Natural killer cell treated with Interleukin-12 subunit alpha and Interleukin-12 subunit beta and Interleukin-15 and Interleukin-18, amount 100 ng/mL, for 72 hours (primary cell): ENCODE measurements at regions not wholly inside any gene's neighbourhood (a gene's known extent, or its start where the extent isn't known, plus 50 kb on each side); places are given as distances from the start of the nearest gene placed in this dataset.

Source experiments
- ATAC-seq, 2 donors: fragments of 150-1000 bp; cut with Tn5 transposase in 1 of 2; sonication (Bioruptor Pico), chemical (Tn5 transposase) in 1 of 2; 2 replicates each; pipeline ENCODE4 v1.10.0; 2021
- DNase-seq: peaks from one replicate; pipeline ENCODE4 v3.0.0; 2022; ENCODE audit warnings: low spot score
- H3K27ac Mint-ChIP-seq, 2 donors: 1 replicate in 1 of 2; 2 replicates in 1 of 2; pipeline ENCODE4 v1.8.0; 2022; ENCODE audit warnings: mixed read lengths in 2 of 2, mild to moderate bottlenecking in 1 of 2, moderate library complexity in 1 of 2
- H3K27me3 Mint-ChIP-seq, 2 donors: 1 replicate in 1 of 2; 2 replicates in 1 of 2; pipeline ENCODE4 v1.8.0; 2022; ENCODE audit warnings: mixed read lengths in 2 of 2
- H3K36me3 Mint-ChIP-seq: one replicate; pipeline ENCODE4 v1.8.0; 2022; ENCODE audit warnings: mixed read lengths
- H3K4me1 Mint-ChIP-seq, 2 donors: 1 replicate in 1 of 2; 2 replicates in 1 of 2; pipeline ENCODE4 v1.8.0; 2022; ENCODE audit warnings: low read depth in 2 of 2, mixed read lengths in 2 of 2, mild to moderate bottlenecking in 1 of 2
- H3K4me3 Mint-ChIP-seq: one replicate; pipeline ENCODE4 v1.8.0; 2022; ENCODE audit warnings: mixed read lengths
- H3K9me3 Mint-ChIP-seq: 2 replicates; pipeline ENCODE4 v1.8.0; 2022; ENCODE audit warnings: mixed read lengths

DNA sequence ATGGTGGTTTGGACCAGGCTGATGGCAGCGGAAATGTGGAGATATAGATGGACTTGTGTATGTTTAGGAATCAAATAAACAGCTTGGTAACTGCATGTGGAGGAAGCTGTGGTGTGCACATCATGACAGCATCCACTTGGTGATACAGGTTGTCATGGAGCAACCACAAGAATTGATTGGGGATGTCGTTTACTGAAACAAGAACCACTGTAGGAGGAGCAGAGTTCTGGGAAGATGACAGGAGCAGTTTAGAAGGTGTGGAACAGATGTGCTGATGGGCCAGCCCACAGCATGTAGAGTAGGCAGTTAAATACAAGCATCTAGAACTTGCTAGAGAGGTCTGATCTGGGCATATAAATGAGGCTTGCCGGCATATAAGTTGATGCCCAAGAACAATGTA, 152.4 kb upstream of the SERPINE2 start:
- no peak for DNase-seq
- Mint-ChIP-seq H3K9me3 (peaks cover 6% of the 10 kb centered on the region), H3K27ac (no peak overlapping the region), H3K4me3 (no peak overlapping the region), H3K27me3 (peaks cover 11 to 15% of the 10 kb centered on the region in 2 donors), H3K4me1 (no peaks in the 10 kb centered on the region), H3K36me3 (no peaks in the 10 kb centered on the region)
- ATAC-seq, result no peak

GRCh38 chr2:224190936-224191270, 151.8 kb upstream of the SERPINE2 start:
- Mint-ChIP-seq H3K4me1 (no peaks in the 10 kb centered on the region), H3K9me3 (peaks cover 6% of the 10 kb centered on the region), H3K36me3 (no peaks in the 10 kb centered on the region), H3K27ac (no peak overlapping the region), H3K4me3 (no peak overlapping the region), H3K27me3 (peaks cover 11 to 15% of the 10 kb centered on the region in 2 donors)
- no peak for DNase-seq
- ATAC-seq, result no peak

GRCh38 chr2:224190234-224190935, 151.3 kb upstream of the SERPINE2 start:
- DNase-seq, result no peak
- peaks cover 6% of the 10 kb centered on the region for H3K9me3 Mint-ChIP-seq
- no peaks in the 10 kb centered on the region for H3K36me3 Mint-ChIP-seq
- H3K4me1 Mint-ChIP-seq, result no peaks in the 10 kb centered on the region
- no peak for ATAC-seq
- no peak overlapping the region for H3K27ac Mint-ChIP-seq
- H3K4me3 Mint-ChIP-seq, result no peak overlapping the region
- H3K27me3 Mint-ChIP-seq, result peaks cover 10 to 15% of the 10 kb centered on the region in 2 donors

- no peaks in the 10 kb centered on the region for H3K4me1 Mint-ChIP-seq
- H3K27ac Mint-ChIP-seq, result no peak overlapping the region
- DNase-seq, result no peak
- H3K27me3 Mint-ChIP-seq, result peaks cover 5 to 14% of the 10 kb centered on the region in 2 donors
- H3K9me3 Mint-ChIP-seq, result no peaks in the 10 kb centered on the region
- no peak overlapping the region for H3K4me3 Mint-ChIP-seq
- no peak for ATAC-seq
- H3K36me3 Mint-ChIP-seq, result no peaks in the 10 kb centered on the region
Measured at GRCh38 chr2:224187220-224187619, 148.1 kb upstream of the SERPINE2 start.

DNA sequence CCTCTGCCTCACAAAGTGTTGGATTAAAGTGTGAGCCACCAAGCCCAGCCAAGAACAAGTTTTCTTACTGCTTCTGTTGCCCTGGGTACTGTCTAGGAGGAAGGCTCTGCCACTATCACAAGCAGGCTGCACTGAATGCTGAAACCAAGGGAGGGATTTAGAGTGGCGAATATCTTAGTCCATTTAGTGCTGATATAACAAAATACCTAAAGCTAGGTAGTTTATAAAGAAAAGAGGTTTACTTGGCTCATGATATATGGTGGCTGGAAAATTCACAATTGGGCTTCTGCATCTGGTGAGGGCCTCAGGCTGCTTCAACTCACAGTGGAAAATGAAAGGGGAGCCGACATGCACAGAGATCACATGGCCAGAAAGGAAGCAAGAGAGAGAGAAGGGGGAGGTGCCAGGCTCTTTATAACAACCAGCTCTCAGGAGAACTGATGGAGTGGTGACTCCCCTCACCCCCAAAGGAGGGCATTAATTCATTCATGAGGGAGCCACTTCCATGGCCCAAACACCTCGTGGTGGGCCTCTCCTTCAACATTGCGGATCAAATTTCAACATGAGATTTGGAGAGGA, 146.0 kb upstream of the SERPINE2 start:
- Mint-ChIP-seq H3K9me3 (no peaks in the 10 kb centered on the region), H3K27me3 (peaks cover 13 to 20% of the 10 kb centered on the region in 2 donors), H3K27ac (no peak overlapping the region), H3K4me3 (no peak overlapping the region), H3K4me1 (no peaks in the 10 kb centered on the region), H3K36me3 (no peaks in the 10 kb centered on the region)
- ATAC-seq (no peak), DNase-seq (no peak)

- no peak for DNase-seq
- Mint-ChIP-seq H3K27me3 (peaks cover 7 to 21% of the 10 kb centered on the region in 2 donors), H3K4me3 (no peak overlapping the region), H3K36me3 (no peaks in the 10 kb centered on the region), H3K9me3 (no peaks in the 10 kb centered on the region), H3K4me1 (no peaks in the 10 kb centered on the region), H3K27ac (no peak overlapping the region)
- no peak for ATAC-seq
Measured at GRCh38 chr2:224183086-224183485, 144.0 kb upstream of the SERPINE2 start.

- Mint-ChIP-seq H3K27ac (no peak overlapping the region), H3K4me1 (no peaks in the 10 kb centered on the region), H3K36me3 (no peaks in the 10 kb centered on the region), H3K4me3 (no peak overlapping the region), H3K9me3 (no peaks in the 10 kb centered on the region), H3K27me3 (peaks cover 7 to 21% of the 10 kb centered on the region in 2 donors)
- DNase-seq (no peak), ATAC-seq (no peak)
Measured at GRCh38 chr2:224182498-224182897, 143.4 kb upstream of the SERPINE2 start.

GRCh38 chr2:224181534-224182155, 142.6 kb upstream of the SERPINE2 start:
- peaks cover 7 to 26% of the 10 kb centered on the region in 2 donors for H3K27me3 Mint-ChIP-seq
- H3K9me3 Mint-ChIP-seq, result no peaks in the 10 kb centered on the region
- no peaks in the 10 kb centered on the region for H3K4me1 Mint-ChIP-seq
- ATAC-seq (no peak), DNase-seq (no peak)
- no peak overlapping the region for H3K4me3 Mint-ChIP-seq
- no peak overlapping the region for H3K27ac Mint-ChIP-seq
- no peaks in the 10 kb centered on the region for H3K36me3 Mint-ChIP-seq

DNA sequence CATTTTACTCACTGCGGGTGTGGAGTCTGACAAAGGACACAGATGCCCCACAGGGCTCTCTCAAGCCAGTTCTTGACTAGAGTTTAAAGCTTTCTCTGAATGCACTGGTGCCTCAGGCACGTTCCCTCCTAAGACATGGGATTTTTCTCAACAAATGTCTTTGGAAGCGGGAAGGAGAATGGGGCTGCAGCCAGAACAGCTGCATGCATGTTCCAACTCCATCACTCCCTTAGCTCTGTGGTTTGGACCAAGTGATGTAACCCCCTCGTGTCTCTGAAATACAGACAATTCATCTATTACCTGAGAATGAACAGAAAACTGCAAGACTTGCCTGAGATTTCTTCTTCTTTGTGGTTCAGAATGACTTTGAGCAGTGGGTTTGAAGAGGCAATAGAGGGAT, 141.7 kb upstream of the SERPINE2 start:
- Mint-ChIP-seq H3K27me3 (peaks cover 7 to 26% of the 10 kb centered on the region in 2 donors), H3K4me1 (no peaks in the 10 kb centered on the region), H3K36me3 (no peaks in the 10 kb centered on the region), H3K9me3 (no peaks in the 10 kb centered on the region), H3K4me3 (no peak overlapping the region), H3K27ac (no peak overlapping the region)
- ATAC-seq, result peak in 1 of 2 donors; percentile 14
- no peak for DNase-seq

DNA sequence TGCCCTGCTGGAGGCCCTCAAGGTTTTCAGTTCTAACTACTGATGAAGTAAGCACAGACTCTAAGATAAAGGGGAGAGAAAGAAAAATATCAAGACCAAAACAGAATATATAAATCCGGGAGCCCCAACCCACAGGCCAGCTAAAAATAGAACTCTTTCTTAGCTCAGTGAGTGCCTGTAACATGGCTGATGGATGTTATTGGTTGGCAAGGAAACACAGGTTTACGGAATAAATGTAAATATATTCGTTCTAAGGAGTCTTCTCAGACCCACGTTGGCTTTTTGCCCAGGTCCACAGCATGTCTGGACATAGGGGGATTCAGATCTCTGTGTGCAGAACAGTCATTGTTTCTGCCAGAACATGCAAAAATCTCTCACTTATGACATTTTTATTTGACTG, 139.0 kb upstream of the SERPINE2 start:
- Mint-ChIP-seq H3K36me3 (no peaks in the 10 kb centered on the region), H3K9me3 (no peaks in the 10 kb centered on the region)

DNA sequence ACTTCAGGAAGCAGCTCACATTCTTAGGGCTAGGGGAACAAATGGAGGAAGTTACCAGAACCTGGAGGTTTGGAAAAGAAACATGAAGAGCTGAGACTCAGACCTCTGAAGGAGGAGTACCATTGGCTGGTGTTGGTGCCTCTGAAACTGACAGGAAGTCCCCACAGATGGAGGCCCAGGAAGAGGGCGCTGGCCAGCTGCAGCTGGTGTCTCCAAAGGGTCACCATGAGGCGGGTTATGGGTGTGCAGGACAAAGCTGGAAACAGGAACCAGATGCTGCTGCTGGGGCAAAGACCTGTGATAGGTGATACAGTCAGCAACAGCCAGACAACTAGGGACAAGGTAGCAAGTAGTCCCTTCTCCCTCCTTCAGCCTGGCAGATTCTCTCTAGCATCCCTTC, 136.5 kb upstream of the SERPINE2 start:
- no peaks in the 10 kb centered on the region for H3K4me1 Mint-ChIP-seq
- no peak overlapping the region for H3K4me3 Mint-ChIP-seq
- H3K36me3 Mint-ChIP-seq, result no peaks in the 10 kb centered on the region
- H3K27me3 Mint-ChIP-seq, result peaks cover 19 to 21% of the 10 kb centered on the region in 2 donors
- ATAC-seq (no peak), DNase-seq (no peak)
- H3K27ac Mint-ChIP-seq, result no peak overlapping the region
- H3K9me3 Mint-ChIP-seq, result no peaks in the 10 kb centered on the region

More for the DNA sequence above, 139.0 kb upstream of the SERPINE2 start:
- Mint-ChIP-seq H3K4me3 (no peak overlapping the region), H3K27ac (no peak overlapping the region), H3K4me1 (no peaks in the 10 kb centered on the region), H3K27me3 (peaks cover 15 to 20% of the 10 kb centered on the region in 2 donors)
- ATAC-seq, result no peak
- no peak for DNase-seq

DNA sequence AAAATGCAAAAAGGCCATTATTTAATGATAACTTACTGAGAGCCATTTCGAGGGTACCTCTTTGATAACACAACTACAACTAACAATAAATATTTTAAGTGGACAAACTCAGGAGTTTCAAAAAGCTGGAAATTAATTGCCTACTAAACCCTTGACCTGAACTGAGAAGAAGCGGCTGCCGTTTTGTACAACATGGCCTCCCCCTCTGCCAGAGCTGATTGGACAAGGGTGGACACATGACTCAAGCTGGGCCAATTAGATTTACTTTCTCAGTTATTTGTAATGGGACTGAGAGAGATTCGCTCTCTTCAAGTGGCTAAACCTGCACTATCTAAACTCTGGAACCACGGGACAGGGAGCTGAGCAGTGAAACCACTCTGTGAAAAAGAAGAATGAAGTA, 135.9 kb upstream of the SERPINE2 start:
- Mint-ChIP-seq H3K27ac (no peak overlapping the region), H3K4me1 (no peaks in the 10 kb centered on the region), H3K4me3 (no peak overlapping the region), H3K36me3 (no peaks in the 10 kb centered on the region), H3K27me3 (peaks cover 15 to 21% of the 10 kb centered on the region in 2 donors), H3K9me3 (no peaks in the 10 kb centered on the region)
- ATAC-seq (no peak), DNase-seq (no peak)

- H3K36me3 Mint-ChIP-seq, result no peaks in the 10 kb centered on the region
- no peaks in the 10 kb centered on the region for H3K9me3 Mint-ChIP-seq
- H3K27ac Mint-ChIP-seq, result no peak overlapping the region
- H3K4me3 Mint-ChIP-seq, result no peak overlapping the region
- no peaks in the 10 kb centered on the region for H3K4me1 Mint-ChIP-seq
- ATAC-seq (no peak), DNase-seq (no peak)
- H3K27me3 Mint-ChIP-seq, result peaks cover 19 to 23% of the 10 kb centered on the region in 2 donors
Measured at GRCh38 chr2:224174521-224174920, 135.4 kb upstream of the SERPINE2 start.

DNA sequence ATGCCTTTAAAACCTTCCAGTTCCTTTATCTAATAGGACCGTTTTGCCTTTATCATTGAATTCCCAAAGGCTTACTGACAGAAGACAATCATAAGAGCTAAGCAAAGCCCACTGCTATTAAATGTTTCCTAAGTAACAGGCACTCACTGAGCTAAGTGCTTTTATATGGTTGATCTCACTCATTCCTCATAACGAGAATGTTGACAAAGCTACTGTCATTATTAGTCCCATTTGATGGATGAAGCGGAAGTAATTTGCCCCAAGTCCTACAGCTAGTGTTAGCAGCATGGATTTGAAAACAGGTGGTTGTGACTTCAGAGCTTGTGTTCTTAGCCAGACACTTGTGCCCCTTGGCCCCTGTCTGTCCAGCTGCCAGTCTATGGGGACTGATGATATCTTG, 134.8 kb upstream of the SERPINE2 start:
- Mint-ChIP-seq H3K9me3 (no peaks in the 10 kb centered on the region), H3K27ac (no peak overlapping the region), H3K36me3 (no peaks in the 10 kb centered on the region), H3K27me3 (peaks cover 19% of the 10 kb centered on the region in 2 donors), H3K4me1 (no peaks in the 10 kb centered on the region), H3K4me3 (no peak overlapping the region)
- ATAC-seq, result no peak
- DNase-seq, result no peak
